ENCODE measurements at regions not wholly inside any gene's neighbourhood (a gene's known extent, or its start where the extent isn't known, plus 50 kb on each side); places are given as distances from the start of the nearest gene placed in this dataset.

GRCh38 chr11:103625624-103625965, 410.8 kb upstream of the DDI1 start:
- no peak for DNase-seq

GRCh38 chr11:103628121-103628520, 408.3 kb upstream of the DDI1 start:
- DNase-seq, result no peak

- DNase-seq, result no peak
These were observed 404.6 kb upstream of the DDI1 start for GRCh38 chr11:103631841-103632240.

- DNase-seq, result no peak
These were observed 403.2 kb upstream of the DDI1 start for GRCh38 chr11:103633068-103633788.

GRCh38 chr11:103633819-103634590, 402.4 kb upstream of the DDI1 start:
- no peak for DNase-seq

GRCh38 chr11:103636232-103636631, 400.2 kb upstream of the DDI1 start:
- DNase-seq, result no peak

GRCh38 chr11:103637295-103637694, 399.1 kb upstream of the DDI1 start:
- no peak for DNase-seq

GRCh38 chr11:103637831-103638230, 398.6 kb upstream of the DDI1 start:
- no peak for DNase-seq

- no peak for DNase-seq
These were observed 391.8 kb upstream of the DDI1 start for GRCh38 chr11:103644676-103645075.

GRCh38 chr11:103648054-103648453, 388.4 kb upstream of the DDI1 start:
- DNase-seq, result no peak

- no peak for DNase-seq
These were observed 387.6 kb upstream of the DDI1 start for GRCh38 chr11:103648670-103649400.

GRCh38 chr11:103649401-103649895, 387.0 kb upstream of the DDI1 start:
- DNase-seq, result no peak

GRCh38 chr11:103650330-103650729, 386.1 kb upstream of the DDI1 start:
- DNase-seq, result no peak

- DNase-seq, result no peak
These were observed 385.0 kb upstream of the DDI1 start for GRCh38 chr11:103651341-103651998.

- no peak for DNase-seq
These were observed 384.4 kb upstream of the DDI1 start for GRCh38 chr11:103652013-103652412.

- no peak for DNase-seq
These were observed 380.1 kb upstream of the DDI1 start for GRCh38 chr11:103656382-103656781.

GRCh38 chr11:103659206-103659618, 377.2 kb upstream of the DDI1 start:
- DNase-seq, result no peak

- DNase-seq, result no peak
These were observed 376.7 kb upstream of the DDI1 start for GRCh38 chr11:103659743-103660142.

GRCh38 chr11:103661185-103661584, 375.3 kb upstream of the DDI1 start:
- no peak for DNase-seq

GRCh38 chr11:103661991-103662390, 374.4 kb upstream of the DDI1 start:
- DNase-seq, result no peak

- no peak for DNase-seq
These were observed 373.6 kb upstream of the DDI1 start for GRCh38 chr11:103662880-103663279.

- no peak for DNase-seq
These were observed 367.6 kb upstream of the DDI1 start for GRCh38 chr11:103668859-103669258.

- DNase-seq, result no peak
These were observed 365.2 kb upstream of the DDI1 start for GRCh38 chr11:103671143-103671651.
